Lower lobe of right lung (tissue), 2 donors: ENCODE measurements at regions not wholly inside any gene's neighbourhood (a gene's known extent, or its start where the extent isn't known, plus 50 kb on each side); places are given as distances from the start of the nearest gene placed in this dataset.

Experiments used
- ATAC-seq, 2 donors: fragments of 200-7000 bp; cut with Tn5 transposase; one replicate each; pipeline ENCODE4 v1.9.1; 2020 to 2022; ENCODE audit warnings: mild to moderate bottlenecking in 2 of 2, moderate library complexity in 2 of 2
- DNase-seq: peaks from one replicate; pipeline ENCODE4 v3.0.0-alpha.2; 2020
- H3K27ac ChIP-seq: fragments of 200-600 bp; one replicate; pipeline ENCODE4 v1.8.0; 2022
- H3K27me3 ChIP-seq: fragments of 200-600 bp; one replicate; pipeline ENCODE4 v1.8.0; 2022; ENCODE audit warnings: low read depth
- H3K36me3 ChIP-seq: fragments of 200-600 bp; one replicate; pipeline ENCODE4 v1.8.0; 2022; ENCODE audit warnings: mild to moderate bottlenecking
- H3K4me1 ChIP-seq: fragments of 200-600 bp; one replicate; pipeline ENCODE4 v1.8.0; 2022
- H3K4me3 ChIP-seq: fragments of 200-600 bp; one replicate; pipeline ENCODE4 v1.8.0; 2022; ENCODE audit warnings: mild to moderate bottlenecking
- H3K9me3 ChIP-seq: fragments of 200-600 bp; one replicate; pipeline ENCODE4 v1.8.0; 2022
- CTCF ChIP-seq: fragments of 200-600 bp; IDR thresholded peaks from one replicate; pipeline ENCODE4 v1.8.0; 2022; ENCODE audit warnings: antibody characterized with exemption, mild to moderate bottlenecking
- intact Hi-C: fragments of 100-400 bp; cut with DNase I; formaldehyde crosslinking; loops from one replicate; pipeline ENCODE4 v1.11.0; 2022
- donor health status: DM: no; HTN: yes; CAD: no; lungs with severe emphysema.

- intact Hi-C loops: no loop called here
- H3K4me3 ChIP-seq: peak overlapping the region; percentile 39
- DNase-seq: no peak
These were observed 563.2 kb upstream of the ADGRL2 start for GRCh38 chr1:81237473-81238089.

GRCh38 chr1:81234237-81234636 is 566.5 kb upstream of the ADGRL2 start:
- Histone ChIP-seq H3K9me3 (no peaks in the 10 kb centered on the region), H3K27me3 (no peaks in the 10 kb centered on the region), H3K4me3 (no peak overlapping the region), H3K36me3 (no peaks in the 10 kb centered on the region), H3K4me1 (no peaks in the 10 kb centered on the region), H3K27ac (no peak overlapping the region)
- ATAC-seq (no peak), DNase-seq (no peak)
- no peak for TF ChIP-seq CTCF
- intact Hi-C loops: no loop called here

More at GRCh38 chr1:81237473-81238089, 563.2 kb upstream of the ADGRL2 start:
- peak in 1 of 2 donors; percentile 38 for ATAC-seq
- no peak for TF ChIP-seq CTCF
- H3K9me3 ChIP-seq: no peaks in the 10 kb centered on the region
- no peaks in the 10 kb centered on the region for H3K36me3 ChIP-seq
- H3K27me3 ChIP-seq: no peaks in the 10 kb centered on the region
- no peaks in the 10 kb centered on the region for H3K4me1 ChIP-seq
- no peak overlapping the region for H3K27ac ChIP-seq

DNA sequence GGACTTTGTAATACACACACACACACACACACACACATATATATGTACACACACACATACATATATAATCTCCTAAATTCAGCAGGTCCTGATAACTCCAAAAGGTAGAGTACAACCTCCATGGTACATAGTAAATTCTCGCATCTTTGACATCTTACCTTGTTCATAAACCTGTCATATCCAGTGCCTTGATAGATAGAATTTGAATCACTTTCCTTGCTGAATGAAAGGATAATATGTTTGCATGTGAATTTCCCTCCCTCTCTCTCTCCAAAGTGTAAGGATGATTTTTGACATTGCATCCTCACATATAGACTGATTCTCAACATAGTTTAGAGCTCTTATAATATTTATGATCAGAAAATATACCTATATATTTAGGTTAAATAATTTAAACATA is 567.1 kb upstream of the ADGRL2 start:
- no peak for DNase-seq
- Histone ChIP-seq H3K4me1 (no peaks in the 10 kb centered on the region), H3K36me3 (no peaks in the 10 kb centered on the region), H3K27ac (no peak overlapping the region), H3K27me3 (no peaks in the 10 kb centered on the region), H3K9me3 (no peaks in the 10 kb centered on the region), H3K4me3 (no peak overlapping the region)
- TF ChIP-seq CTCF: no peak
- intact Hi-C loops: no loop called here
- no peak for ATAC-seq

GRCh38 chr1:81232420-81232819 is 568.3 kb upstream of the ADGRL2 start:
- TF ChIP-seq CTCF: no peak
- DNase-seq: no peak
- Histone ChIP-seq H3K36me3 (no peaks in the 10 kb centered on the region), H3K27ac (no peak overlapping the region), H3K4me3 (no peak overlapping the region), H3K9me3 (no peaks in the 10 kb centered on the region), H3K4me1 (no peaks in the 10 kb centered on the region), H3K27me3 (no peaks in the 10 kb centered on the region)
- intact Hi-C loops: no loop called here
- ATAC-seq: no peak

DNA sequence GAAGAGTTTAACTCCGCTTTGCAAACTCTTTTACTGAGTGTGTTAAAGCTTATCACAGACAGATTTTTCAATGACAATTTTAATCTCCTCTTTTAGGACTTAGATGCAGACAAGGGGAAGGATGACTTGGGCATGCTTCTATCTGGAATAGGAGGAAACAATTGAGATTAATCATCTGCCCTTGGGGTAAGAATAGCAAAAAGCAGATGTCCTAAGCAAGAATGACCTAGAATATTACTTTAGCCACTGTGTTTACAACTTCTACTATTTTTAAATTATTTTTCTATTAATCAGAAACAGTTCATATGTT is 569.0 kb upstream of the ADGRL2 start:
- no peaks in the 10 kb centered on the region for H3K9me3 ChIP-seq
- no peaks in the 10 kb centered on the region for H3K27me3 ChIP-seq
- TF ChIP-seq CTCF: no peak
- no peaks in the 10 kb centered on the region for H3K4me1 ChIP-seq
- ATAC-seq (no peak), DNase-seq (no peak)
- no peak overlapping the region for H3K27ac ChIP-seq
- intact Hi-C loops: no loop called here
- no peaks in the 10 kb centered on the region for H3K36me3 ChIP-seq
- no peak overlapping the region for H3K4me3 ChIP-seq
